HT1080 (cell line): ENCODE measurements at regions not wholly inside any gene's neighbourhood (a gene's known extent, or its start where the extent isn't known, plus 50 kb on each side); places are given as distances from the start of the nearest gene placed in this dataset.

ENCODE experiments used
- DNase-seq: peaks from one replicate; pipeline ENCODE4 v3.0.0-alpha.2; 2015; ENCODE audit warnings: low read depth

GRCh38 chr1:42096554-42096953 is 56.7 kb upstream of the GUCA2B start:
- no peak for DNase-seq

GRCh38 chr1:42089246-42089645 is 64.0 kb upstream of the GUCA2B start:
- no peak for DNase-seq

DNA sequence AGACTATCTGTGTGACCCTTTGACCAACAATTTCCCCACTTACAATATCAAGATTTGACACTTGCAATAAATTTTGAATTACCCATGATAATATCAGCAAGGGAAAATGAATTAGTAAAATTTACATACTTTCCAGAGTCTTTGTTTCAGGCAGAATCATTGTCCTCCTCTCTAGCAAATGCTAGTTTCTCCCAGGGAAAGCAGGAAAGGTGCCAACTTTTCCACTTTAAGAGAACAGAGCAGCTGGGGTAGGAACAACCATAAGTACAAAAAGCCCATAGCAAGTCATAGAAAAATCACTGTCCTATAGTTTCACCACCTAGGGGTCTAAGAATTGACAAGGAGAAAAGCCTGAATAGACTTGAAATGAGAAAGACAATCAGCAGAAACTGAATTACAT is 67.1 kb upstream of the GUCA2B start:
- no peak for DNase-seq

DNA sequence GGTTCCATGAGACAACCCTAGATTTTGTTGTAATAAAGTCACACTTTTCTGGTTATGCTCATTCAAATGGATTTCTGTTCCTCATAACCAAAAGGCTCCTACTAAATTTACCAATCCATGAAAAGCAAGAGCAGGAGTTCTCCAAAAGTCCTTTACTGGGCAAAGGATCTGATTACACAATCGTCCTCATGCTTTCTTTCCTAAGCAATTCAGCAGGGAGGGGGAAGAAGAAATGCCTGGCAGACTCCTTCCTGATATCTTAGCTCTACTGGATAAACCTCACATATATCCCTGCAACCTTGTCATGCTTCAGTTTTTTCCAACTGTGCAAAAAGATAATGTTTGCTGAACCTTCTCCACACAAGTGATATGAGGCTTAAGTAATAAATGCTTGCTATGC is 67.6 kb upstream of the GUCA2B start:
- peak; percentile 7 for DNase-seq

- DNase-seq = no peak
Observed at GRCh38 chr1:42081475-42081874, 71.7 kb upstream of the GUCA2B start.

- no peak for DNase-seq
Observed at GRCh38 chr1:42075179-42075578, 78.0 kb upstream of the GUCA2B start.

DNA sequence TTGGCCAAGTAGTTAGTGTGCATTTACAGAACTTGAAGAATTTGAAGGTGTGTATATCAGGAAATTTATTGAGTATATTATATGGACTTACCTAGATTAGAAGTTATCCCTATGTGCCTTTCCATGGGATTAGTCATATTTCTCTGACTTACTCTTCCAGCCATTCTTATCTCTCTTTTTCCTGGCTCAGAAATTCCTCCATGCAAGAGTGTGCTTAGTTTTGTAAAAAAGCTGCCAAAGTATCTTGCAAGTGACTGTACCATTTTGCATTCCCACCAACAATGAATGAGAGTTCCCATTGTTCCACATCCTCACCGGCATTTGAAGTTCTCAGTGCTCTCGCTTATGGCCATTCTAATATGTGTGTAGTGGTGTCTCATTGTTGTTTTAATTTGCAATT is 82.2 kb upstream of the GUCA2B start:
- no peak for DNase-seq

- no peak for DNase-seq
Observed at GRCh38 chr1:42057800-42058199, 95.4 kb upstream of the GUCA2B start.

DNA sequence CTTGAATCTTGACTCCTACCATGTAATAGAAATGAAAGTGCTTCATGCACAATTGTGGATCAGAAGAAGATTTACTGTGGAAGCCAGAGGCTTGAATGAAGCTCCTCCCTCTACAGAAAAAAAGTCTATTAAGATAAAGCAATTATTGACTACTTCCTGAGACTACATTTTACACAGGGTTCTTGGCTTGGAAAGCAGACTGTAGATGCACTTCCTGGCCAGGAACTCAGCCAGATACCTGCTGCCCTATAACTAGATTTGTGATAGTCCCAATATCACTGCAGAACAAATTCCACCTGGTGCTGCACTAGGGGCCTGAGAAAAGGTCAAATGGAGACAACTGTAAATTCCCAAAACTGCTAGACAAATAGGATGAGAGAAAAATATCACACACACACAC is 96.8 kb upstream of the GUCA2B start:
- DNase-seq = no peak

DNA sequence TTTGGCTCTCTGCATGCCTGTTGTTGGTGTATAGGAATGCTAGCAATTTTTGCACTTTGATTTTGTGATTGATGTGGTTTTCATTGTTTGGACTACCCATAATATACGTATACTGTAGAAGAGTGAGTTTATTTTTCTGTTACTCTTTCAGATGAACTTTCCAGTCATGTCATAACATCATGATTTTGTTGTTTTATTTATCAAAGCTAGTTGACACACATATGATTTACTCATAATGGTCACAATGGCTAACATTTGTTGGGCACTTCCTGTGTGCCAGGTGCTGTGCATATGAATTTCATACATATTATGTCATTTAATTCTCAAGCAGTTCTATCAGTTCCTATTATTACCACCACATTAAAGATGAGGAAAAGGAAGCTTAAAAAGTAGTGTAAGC is 98.1 kb upstream of the GUCA2B start:
- no peak for DNase-seq

DNA sequence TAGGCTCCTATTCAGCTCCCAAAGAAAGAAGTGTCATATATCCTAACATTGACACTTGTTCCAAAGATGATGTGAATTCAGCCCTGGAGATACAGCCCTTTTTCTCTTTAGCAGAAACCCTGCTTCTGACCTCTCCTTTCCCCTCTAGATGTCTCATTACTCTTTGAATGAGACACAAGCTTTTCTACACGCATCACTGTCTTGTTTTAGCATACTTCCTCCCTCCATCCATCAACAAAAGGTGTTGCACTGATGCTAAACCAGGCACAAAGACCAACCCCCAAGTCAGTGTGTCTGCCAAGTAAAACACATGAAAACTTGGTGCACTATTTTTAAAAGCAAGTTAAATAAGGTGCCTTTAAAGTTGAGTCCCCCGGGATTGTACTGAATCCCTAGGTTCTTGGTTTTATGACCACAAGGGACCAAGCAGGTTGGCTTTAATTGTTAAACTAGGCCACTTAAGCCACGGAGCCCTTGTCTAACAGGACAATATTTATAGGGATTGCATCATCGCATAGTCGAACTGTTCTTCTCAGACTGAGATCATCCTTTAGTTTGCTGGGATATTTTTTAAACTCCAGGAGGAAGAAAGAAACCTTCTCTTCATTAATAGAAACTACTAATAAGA is 101.0 kb upstream of the GUCA2B start:
- no peak for DNase-seq

GRCh38 chr1:42047508-42047880 is 105.7 kb upstream of the GUCA2B start:
- DNase-seq = no peak

- no peak for DNase-seq
Observed at GRCh38 chr1:42046761-42047507, 106.3 kb upstream of the GUCA2B start.

DNA sequence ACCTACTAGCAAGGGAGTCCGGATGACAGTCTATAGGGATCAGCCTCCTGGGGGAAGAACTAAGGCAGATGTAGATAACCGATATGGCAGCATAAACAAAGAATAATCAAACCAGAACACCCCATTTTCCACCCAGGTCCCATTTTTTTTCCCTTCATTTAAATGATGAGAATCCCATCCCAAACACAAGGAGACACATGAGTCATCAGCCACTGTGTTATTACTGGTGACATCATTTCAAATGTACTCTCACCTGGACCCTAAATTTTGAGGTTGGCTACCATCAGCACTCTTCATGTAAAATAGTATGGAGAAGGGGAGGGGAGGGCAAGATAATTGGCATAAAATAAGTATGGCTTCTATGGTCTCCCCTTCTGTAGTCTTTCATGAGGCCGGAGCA is 108.9 kb upstream of the GUCA2B start:
- DNase-seq = no peak

DNA sequence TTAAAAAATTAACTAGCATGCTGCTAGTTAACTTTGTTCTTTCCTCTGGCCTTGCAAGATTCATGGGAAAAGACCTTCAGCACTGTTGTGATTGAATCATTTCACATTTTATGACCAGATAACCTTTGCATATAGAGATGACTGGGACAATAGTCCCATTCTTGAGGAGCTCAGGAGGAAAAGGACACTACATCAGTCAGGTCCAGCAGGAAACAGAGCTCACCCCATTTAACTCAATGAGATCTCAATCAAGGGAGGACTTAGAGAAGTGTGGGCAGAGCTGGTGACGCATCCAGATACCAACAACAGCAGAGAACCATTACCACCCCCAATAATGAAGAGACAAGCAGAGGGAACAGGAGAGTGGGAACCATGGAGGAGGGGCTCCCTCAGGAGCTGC is 109.4 kb upstream of the GUCA2B start:
- DNase-seq = peak; percentile 44

GRCh38 chr1:42043182-42043581 is 110.0 kb upstream of the GUCA2B start:
- no peak for DNase-seq

DNA sequence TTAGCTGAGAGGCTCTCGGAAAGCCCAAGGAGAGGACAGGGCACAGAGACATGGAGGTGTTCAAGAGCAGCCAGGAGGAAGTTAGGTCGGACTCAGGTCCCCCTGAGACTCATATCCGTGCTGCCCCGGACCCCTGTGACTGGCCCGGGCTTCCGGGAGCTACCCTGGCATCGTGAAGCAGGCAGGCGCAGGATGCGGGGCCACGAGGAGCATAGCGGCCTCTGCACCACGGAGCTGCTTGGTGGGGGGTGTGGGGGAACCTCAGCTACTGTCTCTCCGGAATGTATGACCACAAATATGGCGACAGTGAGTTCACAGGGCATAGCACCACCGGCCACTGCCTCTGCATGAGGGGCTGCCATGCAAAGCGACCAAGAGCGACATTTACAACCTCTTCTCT is 112.2 kb upstream of the GUCA2B start:
- no peak for DNase-seq

DNA sequence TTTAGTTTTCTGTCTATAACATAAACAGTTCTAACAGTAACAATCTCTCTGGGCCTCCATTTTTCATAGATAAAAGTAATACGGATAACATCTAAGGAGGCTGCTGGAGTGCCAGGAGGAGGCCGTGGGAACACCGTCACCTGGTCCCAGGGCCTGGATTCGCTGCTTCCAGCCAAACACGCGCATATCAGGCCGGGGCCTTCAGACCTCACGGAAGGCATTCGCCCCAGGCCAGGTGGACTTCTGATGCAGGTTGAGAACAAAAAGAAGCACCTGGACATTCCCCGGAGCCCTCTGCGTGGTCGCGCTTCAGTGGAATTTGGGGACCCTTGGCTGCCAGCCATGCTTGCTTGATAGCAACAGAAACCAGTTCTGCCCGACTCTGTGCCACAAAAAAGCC is 113.1 kb upstream of the GUCA2B start:
- DNase-seq = no peak

- DNase-seq = no peak
Observed at GRCh38 chr1:42038261-42038660, 114.9 kb upstream of the GUCA2B start.

DNA sequence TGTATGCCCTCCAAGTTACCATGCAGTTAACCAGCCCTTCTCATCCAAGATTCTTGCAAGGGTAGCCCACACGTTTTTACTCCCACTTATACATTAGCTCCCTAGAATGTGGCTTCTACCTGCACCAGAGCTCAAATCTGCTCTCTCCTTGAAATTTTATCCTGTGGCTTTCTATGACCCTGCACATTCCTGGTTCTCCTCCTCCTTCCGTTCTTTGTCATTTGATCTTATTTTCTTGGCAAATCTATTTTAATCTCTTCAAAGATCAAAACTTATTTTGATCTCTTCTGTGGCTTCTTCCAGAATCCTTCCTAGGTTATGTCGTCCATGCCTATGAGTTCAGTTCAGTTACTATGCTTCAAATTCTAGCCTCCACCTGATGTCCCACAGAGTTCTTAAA is 115.6 kb upstream of the GUCA2B start:
- DNase-seq = no peak

DNA sequence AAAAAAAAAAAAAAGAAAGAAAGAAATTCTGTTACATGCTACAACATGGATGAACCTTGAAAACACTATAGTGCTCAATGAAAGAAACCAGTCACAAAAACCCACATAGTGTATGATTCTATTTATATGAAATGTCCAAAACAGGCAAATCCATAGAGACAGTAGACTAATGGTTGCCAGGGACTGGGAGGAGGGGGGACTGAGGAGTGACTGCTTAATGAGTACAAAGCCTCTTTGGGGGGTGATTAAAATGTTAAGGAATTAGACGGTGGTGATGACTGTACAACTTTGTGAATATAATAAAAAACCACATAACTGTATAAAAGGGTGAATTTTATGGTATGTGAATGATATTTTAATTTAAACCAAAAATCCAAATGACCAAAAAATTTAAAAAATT is 116.0 kb upstream of the GUCA2B start:
- DNase-seq = no peak

GRCh38 chr1:42035830-42036604 is 117.2 kb upstream of the GUCA2B start:
- DNase-seq = peak; percentile 77
